HG02798 (cell line): ENCODE measurements at regions not wholly inside any gene's neighbourhood (a gene's known extent, or its start where the extent isn't known, plus 50 kb on each side); places are given as distances from the start of the nearest gene placed in this dataset.

Source experiments
- ATAC-seq: cut with Tn5 transposase; IDR thresholded peaks from one replicate; pipeline ENCODE4 v1.9.1; 2021; ENCODE audit warnings: mild to moderate bottlenecking; ENCODE audit not compliant: unreplicated experiment, poor library complexity

- no peak for ATAC-seq
Observed at GRCh38 chr11:114988644-114989043, 310.3 kb downstream of the NXPE2 start.

GRCh38 chr11:114989536-114989935, 311.2 kb downstream of the NXPE2 start:
- no peak for ATAC-seq

GRCh38 chr11:115005663-115006062, 327.3 kb downstream of the NXPE2 start:
- no peak for ATAC-seq

GRCh38 chr11:115007851-115008250, 329.5 kb downstream of the NXPE2 start:
- no peak for ATAC-seq

GRCh38 chr11:115008799-115009198, 330.5 kb downstream of the NXPE2 start:
- ATAC-seq, result no peak

GRCh38 chr11:115017529-115017928, 339.2 kb downstream of the NXPE2 start:
- no peak for ATAC-seq

GRCh38 chr11:115030166-115030565, 351.8 kb downstream of the NXPE2 start:
- ATAC-seq, result no peak

GRCh38 chr11:115036406-115037180, 358.3 kb downstream of the NXPE2 start:
- ATAC-seq, result no peak

GRCh38 chr11:115042002-115042401, 363.7 kb downstream of the NXPE2 start:
- no peak for ATAC-seq

- no peak for ATAC-seq
Observed at GRCh38 chr11:115047631-115048030, 369.3 kb downstream of the NXPE2 start.

GRCh38 chr11:115049796-115050195, 371.5 kb downstream of the NXPE2 start:
- ATAC-seq, result no peak

GRCh38 chr11:115050756-115051155, 372.4 kb downstream of the NXPE2 start:
- no peak for ATAC-seq

- no peak for ATAC-seq
Observed at GRCh38 chr11:115051938-115052590, 373.7 kb downstream of the NXPE2 start.

- ATAC-seq, result no peak
Observed at GRCh38 chr11:115052601-115053000, 374.3 kb downstream of the NXPE2 start.

GRCh38 chr11:115054570-115055538, 376.5 kb downstream of the NXPE2 start:
- no peak for ATAC-seq

- ATAC-seq, result no peak
Observed at GRCh38 chr11:115056514-115056913, 378.2 kb downstream of the NXPE2 start.

GRCh38 chr11:115060840-115061239, 382.5 kb downstream of the NXPE2 start:
- no peak for ATAC-seq

- no peak for ATAC-seq
Observed at GRCh38 chr11:115065314-115065713, 387.0 kb downstream of the NXPE2 start.

GRCh38 chr11:115065830-115066664, 387.7 kb downstream of the NXPE2 start:
- no peak for ATAC-seq

GRCh38 chr11:115067471-115067870, 389.1 kb downstream of the NXPE2 start:
- ATAC-seq, result no peak
